GM12891 (cell line): ENCODE measurements at regions not wholly inside any gene's neighbourhood (a gene's known extent, or its start where the extent isn't known, plus 50 kb on each side); places are given as distances from the start of the nearest gene placed in this dataset.

Source experiments
- DNase-seq: peaks from one replicate; pipeline ENCODE4 v3.0.0; 2011; ENCODE audit warnings: low spot score; ENCODE audit not compliant: insufficient read length
- FAIRE-seq: peaks from 2 replicates; lab custom pipeline; 2011; peaks lifted over from hg19 to GRCh38; lab: Jason Lieb, UNC
- PAX5 ChIP-seq: IDR thresholded peaks from 2 replicates; pipeline ENCODE4 v1.6.1; 2011; ENCODE audit warnings: low read length, moderate library complexity, mild to moderate bottlenecking; ENCODE audit not compliant: insufficient read depth, severe bottlenecking
- POLR2A ChIP-seq: IDR thresholded peaks from 2 replicates; pipeline ENCODE4 v1.6.1; 2011; ENCODE audit warnings: low read depth, low read length, control low read depth
- POLR2AphosphoS5 ChIP-seq: IDR thresholded peaks from 2 replicates; pipeline ENCODE4 v1.6.1; 2011; ENCODE audit warnings: low read depth, low read length, control low read depth
- POU2F2 ChIP-seq: IDR thresholded peaks from 2 replicates; pipeline ENCODE4 v1.6.1; 2011; ENCODE audit warnings: low read depth, mild to moderate bottlenecking, control low read depth, low read length, moderate library complexity
- SPI1 ChIP-seq: IDR thresholded peaks from 2 replicates; pipeline ENCODE4 v1.6.1; 2011; ENCODE audit warnings: low read depth, low read length, control low read depth
- TAF1 ChIP-seq: IDR thresholded peaks from 2 replicates; pipeline ENCODE4 v1.6.1; 2011; ENCODE audit warnings: low read depth, low read length, control low read depth

- no peak for DNase-seq
- FAIRE-seq, result no peak
Observed at GRCh38 chr5:2946315-2946714, 194.8 kb upstream of the IRX2 start.

GRCh38 chr5:2936413-2936812 is 184.9 kb upstream of the IRX2 start:
- FAIRE-seq (no peak), DNase-seq (no peak)
- no peak for TF ChIP-seq POLR2AphosphoS5
- TF ChIP-seq POLR2A, result no peak
- no peak for TF ChIP-seq POU2F2
- TF ChIP-seq TAF1, result no peak
- no peak for TF ChIP-seq SPI1
- TF ChIP-seq PAX5, result no peak

More at GRCh38 chr5:2946315-2946714, 194.8 kb upstream of the IRX2 start:
- no peak for TF ChIP-seq POLR2A
- no peak for TF ChIP-seq SPI1
- TF ChIP-seq PAX5, result no peak
- no peak for TF ChIP-seq TAF1
- TF ChIP-seq POU2F2, result no peak
- TF ChIP-seq POLR2AphosphoS5, result no peak

DNA sequence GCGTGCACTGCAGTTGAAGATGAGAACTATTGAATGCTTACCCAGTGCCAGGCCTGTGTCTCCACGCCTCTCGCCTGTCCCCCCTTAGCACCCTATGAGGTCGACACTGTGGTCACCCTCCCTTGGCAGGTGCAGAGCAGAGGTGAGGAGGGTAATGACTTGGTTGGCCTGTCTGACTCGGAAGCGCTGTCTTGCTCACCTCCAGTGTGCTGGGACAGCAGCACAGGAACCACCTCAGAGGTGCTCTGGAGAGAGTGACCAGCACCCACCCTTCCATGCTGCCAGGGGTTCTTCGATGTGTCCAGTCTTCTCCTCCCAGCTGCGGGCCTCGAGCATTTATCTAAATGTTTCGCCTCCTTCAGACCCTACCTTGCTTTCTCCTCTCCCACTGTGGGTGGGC is 178.3 kb upstream of the IRX2 start:
- FAIRE-seq, result no peak
- TF ChIP-seq POU2F2 (no peak), SPI1 (no peak), POLR2A (no peak), PAX5 (no peak), POLR2AphosphoS5 (no peak), TAF1 (no peak)

DNA sequence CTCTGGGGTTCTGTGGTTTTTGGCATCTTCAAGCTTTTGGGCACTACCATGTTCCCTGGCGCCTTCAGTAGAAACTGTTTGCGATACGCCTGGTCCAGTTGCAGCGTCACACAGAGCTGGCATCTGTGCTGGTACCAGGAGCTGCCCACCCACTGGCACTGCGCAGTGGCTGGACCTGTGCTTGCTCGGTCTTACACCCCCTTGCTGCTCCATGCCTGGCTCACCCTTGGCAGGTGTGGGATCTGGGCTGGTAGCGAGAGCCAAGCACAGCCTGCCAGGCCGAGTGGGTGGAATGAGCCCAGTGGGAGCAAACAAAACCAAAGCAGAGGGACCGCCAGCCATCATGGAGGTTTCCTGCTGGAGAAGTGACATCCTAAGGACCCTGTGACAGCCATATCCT is 170.2 kb upstream of the IRX2 start:
- no peak for FAIRE-seq
- no peak for DNase-seq
- TF ChIP-seq POU2F2 (no peak), SPI1 (no peak)

More for the DNA sequence above, 178.3 kb upstream of the IRX2 start:
- no peak for DNase-seq

DNA sequence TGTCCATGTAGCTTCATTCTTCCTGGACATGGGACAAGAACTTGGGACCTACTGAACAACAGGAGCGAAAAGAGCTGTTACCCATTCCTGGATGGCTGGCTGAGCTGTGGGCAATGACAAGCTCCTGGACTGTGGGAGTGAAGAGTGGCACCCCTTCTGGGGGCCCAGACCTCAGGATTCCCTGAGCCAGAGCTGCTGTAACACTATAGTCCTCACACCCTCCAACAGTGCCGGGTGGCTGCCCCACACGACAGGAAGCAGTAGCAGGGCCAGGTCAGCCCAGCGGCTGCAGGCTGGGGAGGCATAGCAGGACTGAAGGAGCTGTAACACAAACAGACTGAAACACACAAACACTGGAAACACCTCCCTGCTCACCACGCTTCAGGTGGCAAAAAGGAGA is 169.7 kb upstream of the IRX2 start:
- no peak for DNase-seq
- no peak for FAIRE-seq
- no peak for TF ChIP-seq SPI1
- no peak for TF ChIP-seq POLR2AphosphoS5
- TF ChIP-seq PAX5, result no peak
- TF ChIP-seq POLR2A, result no peak
- TF ChIP-seq POU2F2, result no peak
- TF ChIP-seq TAF1, result no peak

DNA sequence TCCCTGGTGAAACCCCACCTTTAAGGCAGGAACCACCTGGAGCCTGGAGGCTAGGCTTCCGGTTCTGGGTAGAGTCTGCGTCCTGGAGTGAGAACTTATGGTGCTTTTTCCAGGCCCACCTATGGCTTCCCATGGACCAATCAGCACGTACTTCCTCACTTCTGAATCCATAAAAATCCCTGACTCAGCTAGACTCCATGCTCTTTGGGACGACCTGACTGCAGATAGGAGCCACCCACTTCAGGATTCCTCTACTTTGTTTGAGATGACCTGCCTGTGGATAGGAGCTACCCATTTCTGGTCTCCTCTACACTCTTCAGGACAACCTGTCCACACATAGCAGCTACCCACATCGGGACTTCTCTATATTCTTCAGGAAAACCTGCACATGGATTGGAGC is 168.8 kb upstream of the IRX2 start:
- no peak for FAIRE-seq
- no peak for TF ChIP-seq SPI1
- TF ChIP-seq POLR2A, result no peak
- no peak for TF ChIP-seq PAX5
- no peak for TF ChIP-seq POLR2AphosphoS5
- no peak for DNase-seq

GRCh38 chr5:2919310-2920018 is 168.0 kb upstream of the IRX2 start:
- FAIRE-seq, result no peak

GRCh38 chr5:2917524-2917923 is 166.0 kb upstream of the IRX2 start:
- FAIRE-seq (no peak), DNase-seq (no peak)
- no peak for TF ChIP-seq TAF1
- TF ChIP-seq POLR2A, result no peak
- no peak for TF ChIP-seq POLR2AphosphoS5

More at GRCh38 chr5:2919310-2920018, 168.0 kb upstream of the IRX2 start:
- DNase-seq, result no peak
- TF ChIP-seq POLR2AphosphoS5 (no peak), TAF1 (no peak), POU2F2 (no peak), SPI1 (no peak), PAX5 (no peak), POLR2A (no peak)

DNA sequence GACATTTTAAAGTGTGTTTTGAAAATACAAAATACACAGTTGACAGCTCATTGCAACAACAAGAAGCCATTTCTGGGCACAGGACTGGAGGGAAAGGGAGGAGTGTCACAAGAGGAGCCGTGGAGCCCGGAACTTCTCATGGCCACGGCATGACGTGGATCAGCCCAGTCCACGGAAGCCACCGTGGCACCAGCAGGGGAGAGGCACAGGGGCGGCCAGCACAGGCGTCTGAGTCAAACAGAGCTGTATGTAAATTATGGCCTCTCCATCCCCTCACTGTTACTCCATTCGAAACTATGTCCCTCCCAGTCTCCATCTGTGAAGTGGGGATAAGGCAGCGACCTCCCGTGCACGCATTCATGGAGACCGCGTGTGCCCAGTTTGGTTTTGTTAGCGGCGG is 165.6 kb upstream of the IRX2 start:
- no peak for FAIRE-seq
- no peak for TF ChIP-seq POLR2AphosphoS5
- no peak for DNase-seq

GRCh38 chr5:2916076-2916682 is 164.7 kb upstream of the IRX2 start:
- no peak for TF ChIP-seq POLR2A
- TF ChIP-seq POLR2AphosphoS5, result no peak
- TF ChIP-seq PAX5, result no peak
- DNase-seq (no peak), FAIRE-seq (no peak)

- TF ChIP-seq POU2F2, result no peak
- no peak for TF ChIP-seq POLR2A
- no peak for DNase-seq
- no peak for FAIRE-seq
Observed at GRCh38 chr5:2914981-2915484, 163.6 kb upstream of the IRX2 start.
